ENCODE measurements at regions not wholly inside any gene's neighbourhood (a gene's known extent, or its start where the extent isn't known, plus 50 kb on each side); places are given as distances from the start of the nearest gene placed in this dataset.

DNA sequence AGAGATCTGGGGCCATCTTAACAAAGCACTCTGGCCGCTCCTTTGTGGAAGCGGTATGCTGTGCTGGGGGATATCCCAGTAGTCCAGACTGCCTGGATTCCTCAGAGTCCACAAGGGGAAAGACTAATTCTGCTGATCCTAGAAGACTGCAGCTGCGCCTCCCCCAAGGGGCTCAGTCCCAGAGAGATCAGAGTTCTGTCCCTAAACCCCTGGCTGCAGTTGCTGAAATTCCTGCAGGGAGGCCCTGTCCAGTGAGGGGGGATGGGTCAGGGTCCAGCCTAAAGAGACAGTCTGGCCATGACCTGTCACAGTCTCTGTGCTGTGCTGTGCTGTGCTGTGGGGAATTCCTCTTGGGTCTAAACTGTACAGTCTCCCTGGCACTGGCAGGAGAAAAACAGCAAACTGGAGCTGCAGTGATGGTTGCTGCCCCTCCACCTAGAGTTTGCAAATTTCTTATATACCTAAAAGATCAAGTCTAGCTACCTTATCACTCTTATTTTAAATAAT, 575.1 kb upstream of the UBE2E2 start:
- Histone ChIP-seq H3K9me2 (ENCODE audit: low read depth, low read length) (no peaks in the 10 kb centered on the region), H3F3A (ENCODE audit: insufficient read depth, low read length) (no peaks in the 10 kb centered on the region), H3K9ac (ENCODE audit: low read length) (no peak overlapping the region), H3K9me3 (ENCODE audit: low read length) (no peaks in the 10 kb centered on the region), H3K27ac (ENCODE audit: low read depth, low read length, poor library complexity, severe bottlenecking) (no peak overlapping the region), H3K4me1 (ENCODE audit: insufficient read depth, low read length, severe bottlenecking) (no peaks in the 10 kb centered on the region), H3K79me2 (ENCODE audit: insufficient read depth, low read length) (no peaks in the 10 kb centered on the region), H3K4me3 (ENCODE audit: low read depth, low read length, poor library complexity, severe bottlenecking) (no peak overlapping the region), H3K4me2 (ENCODE audit: low read length) (no peak overlapping the region), H3K36me3 (ENCODE audit: insufficient read depth, low read length) (no peaks in the 10 kb centered on the region), H3K27me3 (ENCODE audit: insufficient read depth, low read length) (no peaks in the 10 kb centered on the region), H4K20me1 (ENCODE audit: insufficient read depth, low read length) (no peaks in the 10 kb centered on the region), H2AFZ (ENCODE audit: low read length) (no peak overlapping the region)
- TF ChIP-seq, protein P1, sequence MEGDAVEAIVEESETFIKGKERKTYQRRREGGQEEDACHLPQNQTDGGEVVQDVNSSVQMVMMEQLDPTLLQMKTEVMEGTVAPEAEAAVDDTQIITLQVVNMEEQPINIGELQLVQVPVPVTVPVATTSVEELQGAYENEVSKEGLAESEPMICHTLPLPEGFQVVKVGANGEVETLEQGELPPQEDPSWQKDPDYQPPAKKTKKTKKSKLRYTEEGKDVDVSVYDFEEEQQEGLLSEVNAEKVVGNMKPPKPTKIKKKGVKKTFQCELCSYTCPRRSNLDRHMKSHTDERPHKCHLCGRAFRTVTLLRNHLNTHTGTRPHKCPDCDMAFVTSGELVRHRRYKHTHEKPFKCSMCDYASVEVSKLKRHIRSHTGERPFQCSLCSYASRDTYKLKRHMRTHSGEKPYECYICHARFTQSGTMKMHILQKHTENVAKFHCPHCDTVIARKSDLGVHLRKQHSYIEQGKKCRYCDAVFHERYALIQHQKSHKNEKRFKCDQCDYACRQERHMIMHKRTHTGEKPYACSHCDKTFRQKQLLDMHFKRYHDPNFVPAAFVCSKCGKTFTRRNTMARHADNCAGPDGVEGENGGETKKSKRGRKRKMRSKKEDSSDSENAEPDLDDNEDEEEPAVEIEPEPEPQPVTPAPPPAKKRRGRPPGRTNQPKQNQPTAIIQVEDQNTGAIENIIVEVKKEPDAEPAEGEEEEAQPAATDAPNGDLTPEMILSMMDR (IDR thresholded peaks at IDR 0.05; ENCODE audit: low read length): no peak
- TF ChIP-seq EZH2 (IDR thresholded peaks at IDR 0.05; ENCODE audit: borderline replicate concordance, low read length): no peak

DNA sequence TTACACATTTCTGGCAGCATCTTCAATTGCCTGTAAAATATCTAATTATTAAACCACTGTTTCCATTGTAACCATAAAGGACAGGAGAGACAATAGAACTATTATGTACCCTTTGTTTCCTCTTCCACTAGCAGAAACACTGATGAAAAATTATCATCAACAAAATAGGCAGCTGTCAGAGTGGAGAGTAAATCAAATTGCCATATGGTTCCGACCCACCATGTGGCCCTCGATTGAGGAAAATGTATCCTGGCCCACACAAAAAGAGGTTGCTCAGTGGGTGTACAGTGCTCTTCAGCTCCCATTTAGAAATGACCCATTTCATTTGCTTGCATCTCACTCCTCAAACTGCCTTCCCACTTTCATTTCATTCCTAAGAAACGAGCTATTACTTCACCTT, 570.6 kb upstream of the UBE2E2 start:
- Histone ChIP-seq H3K4me2 (ENCODE audit: low read length) (no peak overlapping the region), H3K4me1 (ENCODE audit: insufficient read depth, low read length, severe bottlenecking) (no peaks in the 10 kb centered on the region), H4K20me1 (ENCODE audit: insufficient read depth, low read length) (no peaks in the 10 kb centered on the region), H3K27me3 (ENCODE audit: insufficient read depth, low read length) (no peaks in the 10 kb centered on the region), H3K36me3 (ENCODE audit: insufficient read depth, low read length) (no peaks in the 10 kb centered on the region), H2AFZ (ENCODE audit: low read length) (no peak overlapping the region), H3K27ac (ENCODE audit: low read depth, low read length, poor library complexity, severe bottlenecking) (no peak overlapping the region), H3K4me3 (ENCODE audit: low read depth, low read length, poor library complexity, severe bottlenecking) (no peak overlapping the region), H3K79me2 (ENCODE audit: insufficient read depth, low read length) (no peaks in the 10 kb centered on the region), H3K9me3 (ENCODE audit: low read length) (no peaks in the 10 kb centered on the region), H3K9me2 (ENCODE audit: low read depth, low read length) (no peaks in the 10 kb centered on the region), H3K9ac (ENCODE audit: low read length) (no peak overlapping the region), H3F3A (ENCODE audit: insufficient read depth, low read length) (no peaks in the 10 kb centered on the region)
- TF ChIP-seq, protein P1 (IDR thresholded peaks at IDR 0.05; ENCODE audit: low read length): no peak
- no peak for TF ChIP-seq EZH2 (IDR thresholded peaks at IDR 0.05; ENCODE audit: borderline replicate concordance, low read length)

DNA sequence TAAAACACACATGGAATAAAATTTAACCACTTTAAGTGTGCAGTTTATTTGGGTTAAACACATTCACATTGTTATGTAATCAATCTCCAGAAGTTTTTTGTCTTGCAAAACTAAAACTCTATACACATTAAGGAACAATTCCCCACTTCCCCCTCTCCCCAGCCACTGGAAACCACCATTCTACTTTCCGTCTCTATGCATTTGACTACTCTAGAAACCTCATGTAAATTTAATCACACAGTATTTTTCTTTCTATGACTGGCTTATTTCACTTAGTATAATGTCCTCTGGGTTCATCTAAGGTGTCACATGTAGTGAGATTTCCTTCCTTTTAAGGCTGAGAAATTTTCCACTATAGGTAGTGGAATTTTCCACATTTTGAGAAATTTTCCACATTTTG, 568.7 kb upstream of the UBE2E2 start:
- no peaks in the 10 kb centered on the region for H3K27me3 ChIP-seq (ENCODE audit: insufficient read depth, low read length)
- no peaks in the 10 kb centered on the region for H3K9me2 ChIP-seq (ENCODE audit: low read depth, low read length)
- no peaks in the 10 kb centered on the region for H3K4me1 ChIP-seq (ENCODE audit: insufficient read depth, low read length, severe bottlenecking)
- no peaks in the 10 kb centered on the region for H3K36me3 ChIP-seq (ENCODE audit: insufficient read depth, low read length)
- no peak overlapping the region for H3K4me3 ChIP-seq (ENCODE audit: low read depth, low read length, poor library complexity, severe bottlenecking)
- no peak overlapping the region for H3K9ac ChIP-seq (ENCODE audit: low read length)
- no peak overlapping the region for H3K27ac ChIP-seq (ENCODE audit: low read depth, low read length, poor library complexity, severe bottlenecking)
- TF ChIP-seq, protein P1 (IDR thresholded peaks at IDR 0.05; ENCODE audit: low read length): no peak
- TF ChIP-seq EZH2 (IDR thresholded peaks at IDR 0.05; ENCODE audit: borderline replicate concordance, low read length): no peak
- H3K4me2 ChIP-seq (ENCODE audit: low read length): no peak overlapping the region
- H4K20me1 ChIP-seq (ENCODE audit: insufficient read depth, low read length): no peaks in the 10 kb centered on the region
- no peaks in the 10 kb centered on the region for H3K9me3 ChIP-seq (ENCODE audit: low read length)
- no peaks in the 10 kb centered on the region for H3F3A ChIP-seq (ENCODE audit: insufficient read depth, low read length)
- H3K79me2 ChIP-seq (ENCODE audit: insufficient read depth, low read length): no peaks in the 10 kb centered on the region
- no peak overlapping the region for H2AFZ ChIP-seq (ENCODE audit: low read length)
